ENCODE measurements at regions not wholly inside any gene's neighbourhood (a gene's known extent, or its start where the extent isn't known, plus 50 kb on each side); places are given as distances from the start of the nearest gene placed in this dataset.

DNA sequence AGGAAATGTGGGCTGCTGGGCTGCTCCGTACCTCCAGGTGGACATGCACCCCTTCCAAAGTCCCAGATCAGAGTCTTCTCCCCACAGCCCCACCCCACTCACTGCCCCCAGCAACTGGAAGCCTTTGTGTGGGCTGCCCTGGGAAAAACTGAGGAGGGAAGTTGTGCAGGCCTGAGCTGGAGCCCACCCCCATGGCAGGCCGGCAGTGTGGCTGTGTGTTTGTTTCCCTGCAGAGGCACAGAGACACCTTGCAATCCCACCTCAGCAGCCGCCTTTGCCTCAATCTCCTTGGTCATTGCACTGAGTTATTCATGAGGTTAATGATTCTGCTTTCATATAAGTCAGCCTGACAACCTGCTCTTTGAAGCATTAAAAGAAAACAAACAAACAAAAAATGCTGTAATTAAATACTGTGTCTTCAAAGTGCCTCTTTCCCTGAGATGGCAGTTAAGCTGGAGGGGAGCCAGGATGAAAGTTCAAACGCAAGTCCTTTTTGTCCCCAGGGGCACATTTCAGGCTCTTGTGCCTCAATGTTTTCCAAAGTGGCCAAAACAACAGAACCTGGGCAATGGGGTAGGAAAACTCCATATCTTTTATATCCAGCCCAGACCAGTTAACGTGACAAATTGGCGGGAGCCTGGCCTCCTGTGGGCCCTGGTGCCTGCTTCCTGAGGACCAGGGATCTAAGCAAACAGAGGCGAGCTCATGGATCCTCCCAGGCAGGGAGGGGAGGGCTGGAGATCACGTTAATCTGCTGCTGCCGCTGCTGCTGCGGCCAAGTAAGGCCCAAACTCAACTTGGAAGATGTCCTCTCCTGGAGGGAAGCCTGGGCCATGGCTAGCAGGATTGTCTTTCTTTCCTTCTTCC lies 51.9 kb upstream of the TSPAN11 start:
- Mint-ChIP-seq H3K4me1 (ENCODE audit: low read depth, unreplicated experiment) (no peaks in the 10 kb centered on the region), H3K27me3 (ENCODE audit: unreplicated experiment) (peaks cover 4% of the 10 kb centered on the region), H3K9me3 (ENCODE audit: unreplicated experiment) (peaks cover 4% of the 10 kb centered on the region), H3K4me3 (ENCODE audit: unreplicated experiment) (no peak overlapping the region), H3K27ac (ENCODE audit: unreplicated experiment) (no peak overlapping the region), H3K36me3 (ENCODE audit: unreplicated experiment) (peaks cover 8% of the 10 kb centered on the region)
- TF ChIP-seq, protein P1, sequence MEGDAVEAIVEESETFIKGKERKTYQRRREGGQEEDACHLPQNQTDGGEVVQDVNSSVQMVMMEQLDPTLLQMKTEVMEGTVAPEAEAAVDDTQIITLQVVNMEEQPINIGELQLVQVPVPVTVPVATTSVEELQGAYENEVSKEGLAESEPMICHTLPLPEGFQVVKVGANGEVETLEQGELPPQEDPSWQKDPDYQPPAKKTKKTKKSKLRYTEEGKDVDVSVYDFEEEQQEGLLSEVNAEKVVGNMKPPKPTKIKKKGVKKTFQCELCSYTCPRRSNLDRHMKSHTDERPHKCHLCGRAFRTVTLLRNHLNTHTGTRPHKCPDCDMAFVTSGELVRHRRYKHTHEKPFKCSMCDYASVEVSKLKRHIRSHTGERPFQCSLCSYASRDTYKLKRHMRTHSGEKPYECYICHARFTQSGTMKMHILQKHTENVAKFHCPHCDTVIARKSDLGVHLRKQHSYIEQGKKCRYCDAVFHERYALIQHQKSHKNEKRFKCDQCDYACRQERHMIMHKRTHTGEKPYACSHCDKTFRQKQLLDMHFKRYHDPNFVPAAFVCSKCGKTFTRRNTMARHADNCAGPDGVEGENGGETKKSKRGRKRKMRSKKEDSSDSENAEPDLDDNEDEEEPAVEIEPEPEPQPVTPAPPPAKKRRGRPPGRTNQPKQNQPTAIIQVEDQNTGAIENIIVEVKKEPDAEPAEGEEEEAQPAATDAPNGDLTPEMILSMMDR (IDR thresholded peaks at IDR 0.05; ENCODE audit: partially characterized antibody, unreplicated experiment) = no peak
- DNase-seq = no peak

DNA sequence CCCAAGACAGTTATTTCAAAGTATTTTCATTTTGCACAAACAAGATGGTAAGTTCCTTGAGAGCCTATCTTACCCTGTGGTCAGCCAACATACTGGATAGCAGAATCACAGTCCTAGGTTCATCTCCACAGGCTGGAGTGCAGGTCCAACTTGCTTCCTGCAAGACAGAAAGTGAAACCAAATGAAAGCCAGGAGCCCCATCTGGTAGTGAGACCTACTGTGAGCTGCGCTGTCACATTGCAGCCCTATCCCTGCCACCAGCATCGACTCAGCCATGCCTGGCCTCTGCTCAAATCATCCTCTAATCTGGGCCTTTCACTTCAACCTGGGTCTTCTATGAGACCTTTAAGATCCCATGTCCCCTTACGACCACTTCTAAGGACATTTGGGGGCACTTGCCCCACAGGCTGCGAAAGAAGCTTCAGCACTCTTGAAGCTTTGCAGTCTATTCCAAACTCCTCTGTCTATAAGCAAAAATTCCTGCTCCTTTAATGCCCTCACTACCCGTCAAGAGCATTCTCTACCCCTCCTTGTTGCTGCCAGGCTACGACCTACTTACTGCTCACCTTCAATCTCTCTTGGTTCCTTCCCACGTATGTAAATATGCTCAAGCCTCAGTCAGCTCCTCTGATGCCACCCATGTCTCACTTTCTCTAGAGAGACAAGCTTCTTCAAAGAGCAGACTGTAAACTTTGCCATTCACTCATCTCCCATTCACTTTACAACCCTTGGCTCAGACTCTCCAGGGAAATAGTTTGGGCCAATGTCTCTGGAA lies 55.9 kb upstream of the TSPAN11 start:
- Mint-ChIP-seq H3K36me3 (ENCODE audit: unreplicated experiment) (peaks cover 21% of the 10 kb centered on the region), H3K4me3 (ENCODE audit: unreplicated experiment) (no peak overlapping the region), H3K27me3 (ENCODE audit: unreplicated experiment) (no peaks in the 10 kb centered on the region), H3K27ac (ENCODE audit: unreplicated experiment) (no peak overlapping the region), H3K4me1 (ENCODE audit: low read depth, unreplicated experiment) (no peaks in the 10 kb centered on the region), H3K9me3 (ENCODE audit: unreplicated experiment) (peaks cover 13% of the 10 kb centered on the region)
- no peak for DNase-seq
- TF ChIP-seq, protein P1 (IDR thresholded peaks at IDR 0.05; ENCODE audit: partially characterized antibody, unreplicated experiment) = no peak

DNA sequence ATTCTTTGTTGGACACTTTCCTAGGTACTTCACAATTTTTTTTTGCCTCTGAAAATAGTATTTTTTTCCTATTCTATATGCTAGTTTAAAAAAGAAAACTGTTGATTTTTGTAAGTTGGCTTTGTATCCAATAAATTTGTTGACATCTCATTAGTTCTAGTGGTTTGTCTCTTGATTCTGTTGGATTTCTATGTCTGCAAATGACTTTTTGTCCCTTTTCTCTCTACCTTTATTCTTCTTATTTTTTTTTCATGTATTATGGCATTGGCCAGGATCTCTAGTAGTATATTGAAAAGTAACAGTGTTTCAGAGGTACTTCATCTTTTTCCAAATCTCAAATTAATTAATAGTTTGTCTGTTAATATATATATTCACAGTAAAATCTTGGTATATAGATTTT lies 59.1 kb upstream of the TSPAN11 start:
- peaks cover 29% of the 10 kb centered on the region for H3K36me3 Mint-ChIP-seq (ENCODE audit: unreplicated experiment)
- TF ChIP-seq, protein P1 (IDR thresholded peaks at IDR 0.05; ENCODE audit: partially characterized antibody, unreplicated experiment) = no peak
- peaks cover 12% of the 10 kb centered on the region for H3K9me3 Mint-ChIP-seq (ENCODE audit: unreplicated experiment)
- peaks cover 6% of the 10 kb centered on the region for H3K4me1 Mint-ChIP-seq (ENCODE audit: low read depth, unreplicated experiment)
- H3K27ac Mint-ChIP-seq (ENCODE audit: unreplicated experiment) = no peak overlapping the region
- H3K4me3 Mint-ChIP-seq (ENCODE audit: unreplicated experiment) = no peak overlapping the region
- H3K27me3 Mint-ChIP-seq (ENCODE audit: unreplicated experiment) = no peaks in the 10 kb centered on the region
- no peak for DNase-seq

DNA sequence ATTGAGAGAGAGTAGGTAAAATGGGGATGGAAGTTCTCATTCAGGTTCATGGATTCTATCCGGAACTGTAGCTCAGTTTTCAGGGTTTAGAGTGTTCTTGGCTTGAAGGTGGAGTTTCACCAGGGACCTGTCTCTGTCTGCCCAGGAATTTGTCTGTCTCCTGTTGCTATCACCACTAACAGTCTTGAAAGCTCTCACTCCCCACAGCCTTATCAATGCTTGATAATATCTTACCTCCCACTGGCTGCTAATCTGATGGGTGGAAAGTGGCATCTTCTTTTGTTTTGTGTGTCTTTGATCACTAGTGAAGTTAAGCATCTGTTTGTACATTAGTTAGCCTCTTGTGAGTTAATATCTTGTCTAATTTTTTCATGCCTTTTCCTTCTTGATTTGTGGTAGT lies 60.3 kb upstream of the TSPAN11 start:
- H3K9me3 Mint-ChIP-seq (ENCODE audit: unreplicated experiment) = peaks cover 10% of the 10 kb centered on the region
- no peaks in the 10 kb centered on the region for H3K27me3 Mint-ChIP-seq (ENCODE audit: unreplicated experiment)
- no peak overlapping the region for H3K4me3 Mint-ChIP-seq (ENCODE audit: unreplicated experiment)
- TF ChIP-seq, protein P1 (IDR thresholded peaks at IDR 0.05; ENCODE audit: partially characterized antibody, unreplicated experiment) = no peak
- H3K36me3 Mint-ChIP-seq (ENCODE audit: unreplicated experiment) = peaks cover 29% of the 10 kb centered on the region
- H3K4me1 Mint-ChIP-seq (ENCODE audit: low read depth, unreplicated experiment) = peaks cover 6% of the 10 kb centered on the region
- DNase-seq = no peak
- no peak overlapping the region for H3K27ac Mint-ChIP-seq (ENCODE audit: unreplicated experiment)

DNA sequence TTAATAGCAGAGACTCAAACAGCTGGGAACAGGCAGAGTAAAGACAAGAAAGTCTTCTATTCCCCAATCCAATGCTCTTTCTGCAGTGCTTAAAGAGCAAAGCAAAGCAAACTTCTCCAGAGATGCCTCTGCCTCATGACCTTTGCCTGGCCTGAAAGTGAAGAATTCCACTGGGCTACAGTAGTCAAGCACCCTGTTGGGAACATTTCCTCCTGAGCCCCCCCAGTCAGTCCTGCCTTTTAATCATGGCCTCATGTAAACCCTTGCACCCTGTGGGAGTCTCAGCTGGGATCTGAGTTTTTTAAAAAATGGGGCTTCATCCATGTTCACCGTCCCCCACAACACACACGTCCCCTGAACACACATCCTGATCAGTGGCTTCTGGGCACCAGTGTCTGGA lies 62.7 kb upstream of the TSPAN11 start:
- H3K27me3 Mint-ChIP-seq (ENCODE audit: unreplicated experiment) = no peaks in the 10 kb centered on the region
- peaks cover 6% of the 10 kb centered on the region for H3K4me1 Mint-ChIP-seq (ENCODE audit: low read depth, unreplicated experiment)
- peaks cover 10% of the 10 kb centered on the region for H3K9me3 Mint-ChIP-seq (ENCODE audit: unreplicated experiment)
- TF ChIP-seq, protein P1 (IDR thresholded peaks at IDR 0.05; ENCODE audit: partially characterized antibody, unreplicated experiment) = no peak
- H3K27ac Mint-ChIP-seq (ENCODE audit: unreplicated experiment) = no peak overlapping the region
- no peak overlapping the region for H3K4me3 Mint-ChIP-seq (ENCODE audit: unreplicated experiment)
- peaks cover 20% of the 10 kb centered on the region for H3K36me3 Mint-ChIP-seq (ENCODE audit: unreplicated experiment)
- no peak for DNase-seq
